ENCODE measurements at regions not wholly inside any gene's neighbourhood (a gene's known extent, or its start where the extent isn't known, plus 50 kb on each side); places are given as distances from the start of the nearest gene placed in this dataset.
"Not testable (repeated sequence)": the region's sequence is repeated elsewhere in the genome, so short reads cannot be mapped to it uniquely, and the experiment has no call there.

DNA sequence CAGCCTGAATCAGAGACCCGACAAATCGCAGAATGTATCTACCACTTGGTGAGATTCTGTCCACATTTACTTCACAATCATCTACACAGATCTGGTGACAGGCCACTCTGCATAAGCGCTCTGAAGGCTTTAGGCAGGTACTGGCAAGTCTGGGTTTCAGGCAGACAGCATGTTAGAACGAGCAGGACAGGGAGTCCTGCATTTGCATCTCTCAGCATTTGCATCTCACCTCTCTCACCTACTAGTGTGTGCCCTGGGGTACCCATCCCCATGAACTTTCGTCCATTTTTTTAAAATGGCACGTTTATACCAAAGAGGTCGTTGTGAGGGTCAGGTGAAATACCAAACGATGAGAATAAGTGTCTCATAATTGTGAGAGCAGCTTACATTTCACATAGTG is 108.2 kb downstream of the SPATA31A1 start:
- DNase-seq (ENCODE audit: low read depth, low spot score); POLR2A ChIA-PET; CTCF ChIA-PET: not testable (repeated sequence)
- peak overlapping the region; percentile 47; the same call in 1 of the 2 replicates for H3K4me3 ChIP-seq (ENCODE audit: low read depth, low read length)

- peak overlapping the region; percentile 47 for H3K4me3 ChIP-seq (ENCODE audit: low read depth, low read length)
- DNase-seq (ENCODE audit: low read depth, low spot score), result peak; percentile 10
- CTCF ChIA-PET, POLR2A ChIA-PET: not testable (repeated sequence)
Measured at GRCh38 chr9:39464122-39464777, 108.8 kb downstream of the SPATA31A1 start.

- H3K4me3 ChIP-seq (ENCODE audit: low read depth, low read length); CTCF ChIA-PET; POLR2A ChIA-PET; DNase-seq (ENCODE audit: low read depth, low spot score): not testable (repeated sequence)
Measured at GRCh38 chr9:39474499-39474898, 119.0 kb downstream of the SPATA31A1 start.

DNA sequence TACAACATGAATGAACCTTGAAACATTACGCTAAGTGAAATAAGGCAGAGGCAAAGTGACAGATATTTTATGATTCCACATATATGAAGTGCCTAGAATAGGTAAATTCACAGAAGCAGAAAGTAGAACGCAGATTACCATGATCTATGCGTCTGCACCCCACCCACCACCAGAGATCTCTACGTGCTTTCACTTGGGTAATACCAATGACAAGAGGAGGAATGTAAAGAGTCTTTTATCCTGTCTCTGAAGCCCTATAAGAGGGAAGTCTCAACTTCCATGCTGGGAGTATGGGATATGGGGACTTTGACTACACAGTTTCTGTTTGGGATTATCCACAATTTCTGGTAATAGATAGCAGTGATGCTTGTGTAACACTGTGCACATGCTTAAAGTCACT is 127.6 kb downstream of the SPATA31A1 start:
- H3K4me3 ChIP-seq (ENCODE audit: low read depth, low read length); DNase-seq (ENCODE audit: low read depth, low spot score); CTCF ChIA-PET; POLR2A ChIA-PET: not testable (repeated sequence)

GRCh38 chr9:39483880-39484279 is 128.4 kb downstream of the SPATA31A1 start:
- CTCF ChIA-PET; POLR2A ChIA-PET; H3K4me3 ChIP-seq (ENCODE audit: low read depth, low read length); DNase-seq (ENCODE audit: low read depth, low spot score): not testable (repeated sequence)

GRCh38 chr9:39484292-39484691 is 128.8 kb downstream of the SPATA31A1 start:
- POLR2A ChIA-PET; CTCF ChIA-PET; DNase-seq (ENCODE audit: low read depth, low spot score); H3K4me3 ChIP-seq (ENCODE audit: low read depth, low read length): not testable (repeated sequence)

DNA sequence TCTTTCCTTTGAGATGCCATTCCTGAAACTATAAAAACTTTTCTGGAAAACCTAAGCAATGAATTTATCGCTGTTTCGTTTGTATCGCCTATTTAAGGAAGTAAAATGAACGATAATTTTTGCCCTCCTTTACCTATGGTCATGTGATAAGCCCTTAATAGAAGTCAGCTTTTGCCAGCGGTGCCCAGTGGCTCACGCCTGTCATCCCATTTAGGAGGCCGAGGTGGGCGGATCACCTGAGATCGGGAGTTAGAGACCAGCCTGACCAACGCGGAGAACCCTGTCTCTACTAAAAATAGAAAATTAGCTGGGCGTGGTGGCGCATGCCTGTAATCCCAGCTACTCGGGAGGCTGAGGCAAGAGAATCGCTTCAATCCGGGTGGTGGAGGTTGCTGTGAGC is 132.0 kb downstream of the SPATA31A1 start:
- H3K4me3 ChIP-seq (ENCODE audit: low read depth, low read length); DNase-seq (ENCODE audit: low read depth, low spot score); POLR2A ChIA-PET; CTCF ChIA-PET: not testable (repeated sequence)

DNA sequence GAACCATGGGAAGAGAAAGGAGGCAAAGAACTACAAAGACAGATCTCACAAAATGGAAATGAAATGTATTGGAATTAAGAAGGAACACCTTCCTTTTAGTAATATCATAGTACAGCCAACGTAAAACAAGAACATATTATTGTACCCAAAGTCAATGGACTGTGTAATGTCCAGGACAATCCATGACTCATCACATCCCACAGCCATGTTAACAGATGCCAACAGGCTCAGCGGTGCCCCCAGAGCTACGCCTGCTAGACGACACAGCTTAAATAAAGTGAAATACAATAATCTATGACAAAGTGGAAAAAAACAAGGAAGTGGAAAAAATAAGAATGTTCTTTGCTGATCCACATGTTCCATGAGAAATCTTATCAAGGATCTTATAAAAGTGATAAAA is 140.8 kb downstream of the SPATA31A1 start:
- POLR2A ChIA-PET; DNase-seq (ENCODE audit: low read depth, low spot score); CTCF ChIA-PET; H3K4me3 ChIP-seq (ENCODE audit: low read depth, low read length): not testable (repeated sequence)

GRCh38 chr9:39503178-39503577 is 147.7 kb downstream of the SPATA31A1 start:
- CTCF ChIA-PET; DNase-seq (ENCODE audit: low read depth, low spot score); H3K4me3 ChIP-seq (ENCODE audit: low read depth, low read length); POLR2A ChIA-PET: not testable (repeated sequence)

- POLR2A ChIA-PET; H3K4me3 ChIP-seq (ENCODE audit: low read depth, low read length); CTCF ChIA-PET; DNase-seq (ENCODE audit: low read depth, low spot score): not testable (repeated sequence)
Measured at GRCh38 chr9:39527387-39528029, 172.0 kb downstream of the SPATA31A1 start.

DNA sequence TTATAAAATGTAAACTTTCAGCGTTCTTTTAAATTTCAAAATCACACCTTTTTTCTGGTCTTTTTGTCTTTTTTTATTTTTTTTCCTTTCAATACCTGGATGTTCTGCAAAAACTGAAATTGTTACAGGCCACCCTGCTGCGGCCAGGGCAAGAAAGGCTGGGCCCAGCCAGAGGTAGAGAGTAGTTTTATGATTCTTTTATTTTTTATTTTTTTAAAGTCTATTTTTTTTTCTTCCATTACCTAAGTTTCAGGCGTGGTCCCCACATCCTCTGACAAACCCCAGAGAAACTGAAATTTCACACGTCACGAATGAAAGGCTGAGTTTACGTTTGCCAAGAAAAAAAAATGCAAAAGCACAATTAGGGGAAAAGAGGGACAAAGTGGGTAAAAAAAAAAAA is 177.1 kb downstream of the SPATA31A1 start:
- DNase-seq (ENCODE audit: low read depth, low spot score); CTCF ChIA-PET; POLR2A ChIA-PET; H3K4me3 ChIP-seq (ENCODE audit: low read depth, low read length): not testable (repeated sequence)

- CTCF ChIA-PET; DNase-seq (ENCODE audit: low read depth, low spot score); POLR2A ChIA-PET; H3K4me3 ChIP-seq (ENCODE audit: low read depth, low read length): not testable (repeated sequence)
Measured at GRCh38 chr9:39533001-39533762, 177.7 kb downstream of the SPATA31A1 start.

GRCh38 chr9:39533763-39534548 is 178.5 kb downstream of the SPATA31A1 start:
- POLR2A ChIA-PET; CTCF ChIA-PET; H3K4me3 ChIP-seq (ENCODE audit: low read depth, low read length); DNase-seq (ENCODE audit: low read depth, low spot score): not testable (repeated sequence)

- DNase-seq (ENCODE audit: low read depth, low spot score); POLR2A ChIA-PET; CTCF ChIA-PET; H3K4me3 ChIP-seq (ENCODE audit: low read depth, low read length): not testable (repeated sequence)
Measured at GRCh38 chr9:39534897-39535296, 179.4 kb downstream of the SPATA31A1 start.

DNA sequence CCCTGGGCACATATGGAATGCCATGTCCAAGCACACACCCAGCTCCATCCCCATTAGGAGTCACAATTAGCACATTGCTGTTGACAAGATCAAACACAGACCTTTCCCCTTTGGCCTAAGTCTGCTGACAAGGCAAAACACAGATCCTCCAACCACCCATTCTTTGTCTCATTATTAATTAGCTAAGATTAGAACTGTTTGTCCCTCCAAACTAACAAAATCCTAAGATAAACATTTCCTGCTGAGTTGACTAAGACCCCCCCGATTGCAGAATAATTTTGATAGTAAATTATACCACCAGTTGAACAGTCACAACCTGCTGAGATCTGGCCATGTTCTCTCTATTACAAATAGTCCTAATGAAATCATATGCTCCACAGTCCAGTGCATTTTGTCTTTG is 186.7 kb downstream of the SPATA31A1 start:
- CTCF ChIA-PET; DNase-seq (ENCODE audit: low read depth, low spot score); POLR2A ChIA-PET; H3K4me3 ChIP-seq (ENCODE audit: low read depth, low read length): not testable (repeated sequence)

- CTCF ChIA-PET; DNase-seq (ENCODE audit: low read depth, low spot score); H3K4me3 ChIP-seq (ENCODE audit: low read depth, low read length); POLR2A ChIA-PET: not testable (repeated sequence)
Measured at GRCh38 chr9:39545079-39545478, 189.6 kb downstream of the SPATA31A1 start.

DNA sequence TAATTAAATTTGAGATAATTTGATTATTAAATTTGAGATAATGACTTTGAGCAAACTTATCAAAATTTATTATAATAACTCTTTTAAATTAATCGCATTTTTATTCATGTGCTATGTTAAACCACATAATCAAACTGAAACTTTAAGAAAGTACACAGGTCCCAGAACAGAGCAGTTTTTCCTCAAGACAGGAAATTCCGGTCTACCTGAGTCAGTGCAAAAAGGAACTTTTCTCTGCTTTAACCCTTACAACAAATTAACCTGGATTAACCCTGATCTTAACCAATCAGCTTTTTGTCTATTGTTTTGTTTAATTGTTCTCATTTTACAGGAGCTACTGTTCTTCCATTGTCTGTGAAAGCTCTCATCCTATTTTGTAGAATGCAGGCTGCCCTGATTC is 195.1 kb downstream of the SPATA31A1 start:
- H3K4me3 ChIP-seq (ENCODE audit: low read depth, low read length); DNase-seq (ENCODE audit: low read depth, low spot score); POLR2A ChIA-PET; CTCF ChIA-PET: not testable (repeated sequence)
